ENCODE measurements at regions not wholly inside any gene's neighbourhood (a gene's known extent, or its start where the extent isn't known, plus 50 kb on each side); places are given as distances from the start of the nearest gene placed in this dataset.
"Not testable (repeated sequence)": the region's sequence is repeated elsewhere in the genome, so short reads cannot be mapped to it uniquely, and the experiment has no call there.

DNA sequence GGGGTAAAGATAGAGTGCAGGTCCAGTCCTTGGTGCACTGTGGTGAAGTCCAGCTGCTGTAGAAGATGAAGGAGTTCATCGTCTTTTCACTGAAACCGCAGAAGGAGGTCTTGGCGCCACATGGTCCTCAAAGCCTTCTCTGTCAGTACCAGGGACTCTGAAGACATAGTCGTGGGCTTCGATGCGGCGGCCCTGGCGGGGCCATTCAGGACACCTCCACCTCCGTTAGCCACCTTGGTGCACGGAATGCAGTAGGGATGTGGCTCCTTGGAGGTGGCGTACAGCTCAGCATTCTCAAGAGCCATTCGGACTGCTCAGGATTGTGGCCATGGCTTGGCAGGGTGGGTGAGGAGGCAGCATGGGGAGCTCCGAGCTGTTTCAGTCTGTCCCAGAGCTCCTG, 418.8 kb downstream of the SUCLG1 start:
- DNase-seq: no peak

GRCh38 chr2:84038866-84039265, 420.2 kb downstream of the SUCLG1 start:
- DNase-seq: no peak

DNA sequence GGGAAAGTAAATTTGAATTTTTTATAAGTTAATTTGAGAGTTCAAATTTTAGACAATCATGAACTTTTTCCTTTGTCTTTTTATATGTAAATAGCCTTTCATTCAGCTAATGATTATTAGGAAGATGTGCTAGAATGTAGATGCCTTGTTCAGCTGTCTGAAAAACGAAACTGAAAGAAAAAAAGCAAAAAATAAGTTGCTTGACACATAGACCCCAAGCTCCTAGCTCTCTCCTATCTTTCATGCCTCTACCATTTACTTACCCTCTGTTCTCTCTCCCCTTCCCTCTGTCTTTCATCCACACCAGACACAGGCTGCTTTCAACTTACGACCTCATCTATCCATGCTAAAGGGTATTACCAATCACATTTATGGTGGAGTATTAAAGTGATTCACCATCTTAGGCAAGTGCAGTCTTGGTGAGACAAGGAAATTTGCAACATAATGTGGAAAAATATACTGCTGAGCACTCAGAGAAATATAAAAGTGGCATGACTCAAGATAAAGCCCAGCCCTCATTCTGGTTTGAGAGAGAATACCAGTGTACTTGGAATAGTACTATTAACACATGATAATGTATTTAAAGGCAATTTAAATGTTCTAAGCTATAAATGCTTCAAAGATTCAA, 425.6 kb downstream of the SUCLG1 start:
- no peak for DNase-seq

GRCh38 chr2:84031312-84032050, 427.6 kb downstream of the SUCLG1 start:
- DNase-seq: no peak

DNA sequence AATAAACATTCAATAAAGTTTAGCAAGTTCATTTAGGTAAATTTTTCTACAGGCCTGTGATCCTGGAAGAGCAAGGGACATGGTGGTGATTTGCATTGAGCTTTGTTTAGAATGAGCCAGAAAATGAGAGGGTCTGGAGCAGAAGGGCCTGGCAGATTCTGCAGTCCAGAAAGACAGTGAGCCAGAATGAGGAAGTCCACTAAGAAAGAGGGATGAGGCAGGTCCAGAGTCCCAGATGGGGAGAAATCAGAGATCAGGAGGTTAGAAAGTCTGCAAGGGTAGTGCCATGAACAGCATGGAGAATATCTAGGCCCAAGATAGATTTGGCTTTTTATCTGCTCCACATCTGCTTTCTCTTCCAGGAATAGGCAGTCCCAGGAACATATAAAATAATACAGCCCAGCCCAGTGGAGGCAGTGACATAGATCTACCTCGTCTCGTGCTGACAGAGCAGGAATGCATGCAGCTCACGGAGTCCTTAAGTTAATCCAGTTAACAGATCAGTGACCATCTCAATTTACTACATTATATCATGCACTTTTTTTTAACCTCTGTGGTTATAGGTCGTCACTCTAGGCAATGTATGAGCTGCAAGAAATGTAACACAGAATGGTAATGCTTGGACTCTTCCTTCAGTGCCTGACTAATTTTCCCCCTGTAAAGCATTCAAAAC, 429.0 kb downstream of the SUCLG1 start:
- no peak for DNase-seq

GRCh38 chr2:84026818-84027217, 432.3 kb downstream of the SUCLG1 start:
- no peak for DNase-seq

DNA sequence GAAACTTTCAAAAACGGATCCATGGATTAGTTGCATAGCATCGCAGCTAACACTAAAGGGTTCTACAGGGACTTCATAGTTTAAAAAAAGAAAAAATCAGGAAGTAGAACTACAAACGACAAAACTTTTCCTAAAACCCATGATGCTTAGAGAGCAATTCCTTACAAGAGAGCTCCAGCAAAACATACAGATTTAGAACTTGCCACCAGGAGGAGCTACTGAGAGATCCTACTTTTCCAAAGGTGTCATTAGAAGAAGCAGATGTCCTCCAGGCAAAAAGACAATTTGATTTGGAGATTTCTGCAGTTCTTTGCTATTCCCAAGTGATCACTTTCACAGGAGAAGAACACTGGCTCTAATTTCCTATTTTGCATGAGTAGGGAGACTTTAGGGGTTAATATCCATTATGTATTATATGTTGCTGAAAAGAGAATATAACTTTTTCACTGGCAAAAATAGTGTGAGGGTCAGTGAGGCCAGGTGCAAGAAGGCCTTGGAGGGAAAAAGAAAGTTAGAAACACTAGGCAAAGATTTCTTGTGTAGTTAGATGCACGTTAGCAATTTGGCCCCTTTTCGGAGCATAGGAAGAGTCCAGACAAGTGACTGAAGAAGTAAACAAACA, 436.2 kb downstream of the SUCLG1 start:
- no peak for DNase-seq

- no peak for DNase-seq
These were observed 442.1 kb downstream of the SUCLG1 start for GRCh38 chr2:84017010-84017409.

DNA sequence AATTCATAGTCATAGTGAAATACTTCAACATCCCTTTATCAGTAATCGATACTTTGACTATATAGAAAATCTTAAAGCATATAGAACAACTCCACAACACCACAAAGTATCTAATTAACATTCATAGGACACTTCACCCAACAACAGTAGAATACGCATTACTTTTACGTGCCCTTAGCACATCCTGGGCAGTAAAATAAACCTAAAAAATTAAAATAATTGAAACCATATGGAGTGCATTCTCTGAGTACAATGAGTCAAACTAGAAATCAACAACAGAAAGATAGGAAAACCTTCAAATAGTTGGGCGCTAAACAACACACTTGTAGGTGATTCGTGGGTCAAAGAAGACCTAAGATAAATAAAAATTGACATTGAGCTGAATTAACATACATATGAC, 442.9 kb downstream of the SUCLG1 start:
- no peak for DNase-seq

- no peak for DNase-seq
These were observed 461.2 kb downstream of the SUCLG1 start for GRCh38 chr2:83997889-83998288.

DNA sequence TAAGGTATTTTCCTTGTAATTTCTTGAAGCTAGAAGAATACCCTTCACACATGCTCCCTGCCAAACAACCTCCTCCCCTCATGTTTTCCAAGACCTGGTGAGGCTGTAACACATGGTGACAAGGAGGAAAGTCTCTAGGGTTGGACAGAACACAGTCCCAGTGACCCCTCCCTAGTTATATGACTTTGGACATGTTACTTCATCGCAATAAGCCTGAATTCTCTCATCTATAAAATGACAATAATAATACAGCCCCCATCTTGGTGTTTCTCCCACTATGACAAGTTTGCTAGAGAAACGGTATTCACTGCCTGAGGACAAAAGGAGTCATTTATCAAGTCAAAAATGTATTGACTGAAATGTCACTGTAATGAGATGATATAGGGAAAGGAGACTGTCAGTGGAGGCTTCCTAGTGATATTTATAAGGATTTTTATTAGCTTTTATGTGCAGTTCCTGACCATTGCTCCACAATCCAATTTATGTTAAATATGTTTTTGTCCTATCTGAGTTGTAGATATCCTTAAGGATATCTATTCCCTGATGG, 464.4 kb downstream of the SUCLG1 start:
- DNase-seq: no peak

- no peak for DNase-seq
These were observed 465.0 kb downstream of the SUCLG1 start for GRCh38 chr2:83993873-83994632.

GRCh38 chr2:83991992-83992391, 467.1 kb downstream of the SUCLG1 start:
- DNase-seq: no peak

- no peak for DNase-seq
These were observed 468.4 kb downstream of the SUCLG1 start for GRCh38 chr2:83990636-83991035.

DNA sequence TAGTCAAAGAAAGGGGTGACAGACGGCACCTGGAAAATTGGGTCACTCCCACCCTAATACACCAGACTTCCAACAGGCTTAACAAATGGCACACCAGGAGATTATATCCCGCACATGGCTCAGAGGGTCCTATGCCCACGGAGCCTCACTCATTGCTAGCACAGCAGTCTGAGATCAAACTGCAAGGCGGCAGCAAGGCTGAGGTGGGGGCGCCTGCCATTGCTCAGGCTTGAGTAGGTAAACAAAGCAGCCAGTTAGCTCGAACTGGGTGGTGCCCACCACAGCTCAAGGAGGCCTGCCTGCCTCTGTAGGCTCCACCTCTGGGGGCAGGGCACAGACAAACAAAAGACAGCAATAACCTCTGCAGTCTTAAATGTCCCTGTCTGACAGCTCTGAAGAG, 482.5 kb downstream of the SUCLG1 start:
- DNase-seq: not testable (repeated sequence)

DNA sequence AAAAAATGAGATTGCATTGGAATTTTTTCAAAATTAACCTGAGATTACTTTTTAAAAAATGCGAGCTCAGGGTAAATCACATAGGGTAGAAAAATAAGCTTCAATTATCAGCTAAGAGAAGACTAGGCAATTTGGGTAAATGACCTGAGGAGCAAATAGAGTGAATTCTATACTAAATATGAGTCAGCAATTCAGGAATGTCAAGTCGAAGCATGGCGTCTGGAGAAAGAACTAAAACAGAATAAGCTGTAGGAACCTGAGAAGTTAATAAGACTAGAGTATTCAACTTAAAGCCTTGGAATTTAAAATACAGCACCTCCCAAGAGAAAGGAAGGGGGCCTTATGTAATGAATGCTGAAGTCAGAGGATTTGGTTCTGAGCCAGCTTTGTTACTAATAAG, 487.0 kb downstream of the SUCLG1 start:
- no peak for DNase-seq

GRCh38 chr2:83971547-83971946, 487.5 kb downstream of the SUCLG1 start:
- no peak for DNase-seq

GRCh38 chr2:83970217-83970929, 488.7 kb downstream of the SUCLG1 start:
- no peak for DNase-seq

DNA sequence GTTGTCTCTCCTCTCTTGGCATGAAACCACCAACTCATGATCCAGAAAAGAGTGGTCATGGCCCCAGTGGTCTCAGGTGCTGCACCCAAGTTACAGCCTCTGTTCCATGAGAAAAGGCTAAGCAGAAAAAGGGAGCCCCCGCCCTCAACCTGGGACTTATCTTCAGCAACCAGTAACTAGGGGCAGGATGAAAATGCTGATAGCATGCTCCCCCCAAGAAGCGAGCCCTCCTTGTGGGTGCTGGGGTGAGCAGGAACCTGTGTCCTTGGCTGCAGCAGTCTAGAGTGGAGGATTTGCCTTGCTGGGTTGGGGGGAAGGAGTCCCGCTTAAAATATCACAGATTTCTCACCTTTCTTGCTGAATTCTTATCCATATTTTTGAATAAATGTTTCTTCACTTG, 490.0 kb downstream of the SUCLG1 start:
- DNase-seq: no peak

GRCh38 chr2:83967854-83968253, 491.2 kb downstream of the SUCLG1 start:
- no peak for DNase-seq

DNA sequence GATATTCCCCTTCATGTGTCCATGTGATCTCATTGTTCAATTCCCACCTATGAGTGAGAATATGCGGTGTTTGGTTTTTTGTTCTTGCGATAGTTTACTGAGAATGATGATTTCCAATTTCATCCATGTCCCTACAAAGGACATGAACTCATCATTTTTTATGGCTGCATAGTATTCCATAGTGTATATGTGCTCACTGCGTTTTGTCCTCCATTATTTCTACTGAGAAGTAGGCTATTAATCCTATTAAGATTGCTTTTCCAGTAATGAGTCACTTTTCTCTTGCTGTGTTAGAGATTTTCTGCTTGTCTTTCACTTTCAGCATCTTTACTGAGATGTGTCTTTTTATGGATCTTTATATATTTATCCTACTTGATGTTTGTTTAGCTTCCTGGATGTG, 492.1 kb downstream of the SUCLG1 start:
- not testable (repeated sequence) for DNase-seq

- no peak for DNase-seq
These were observed 497.6 kb downstream of the SUCLG1 start for GRCh38 chr2:83961512-83961911.

Measured in 8988T (cell line).